GM23248 (cell line): ENCODE measurements at regions not wholly inside any gene's neighbourhood (a gene's known extent, or its start where the extent isn't known, plus 50 kb on each side); places are given as distances from the start of the nearest gene placed in this dataset.

Source experiments
- EZH2 ChIP-seq: fragments of 200-600 bp; sonication (generic); IDR thresholded peaks from 2 replicates; pipeline ENCODE4 v1.6.1; 2018; ENCODE audit warnings: antibody characterized with exemption, mild to moderate bottlenecking; ENCODE audit not compliant: insufficient read depth, poor library complexity, severe bottlenecking
- EZH2phosphoT487 ChIP-seq: fragments of 200-600 bp; sonication (generic); IDR thresholded peaks from 2 replicates; pipeline ENCODE4 v1.6.1; 2018; ENCODE audit warnings: antibody characterized with exemption, moderate library complexity, mild to moderate bottlenecking, low read depth; ENCODE audit not compliant: insufficient read depth

- TF ChIP-seq EZH2phosphoT487 = no peak
- no peak for TF ChIP-seq EZH2
Observed at GRCh38 chrX:80139564-80139963, 125.0 kb downstream of the TBX22 start.
